Keratinocyte (primary cell): ENCODE measurements at regions not wholly inside any gene's neighbourhood (a gene's known extent, or its start where the extent isn't known, plus 50 kb on each side); places are given as distances from the start of the nearest gene placed in this dataset.

Experiments used
- DNase-seq: peaks from one replicate; pipeline ENCODE4 v3.0.0-alpha.2; 2011; ENCODE audit warnings: low read depth, missing footprints, low spot score
- FAIRE-seq: peaks from 2 replicates; lab custom pipeline; 2011; peaks lifted over from hg19 to GRCh38; lab: Jason Lieb, UNC
- H2AFZ ChIP-seq: 2 replicates; pipeline ENCODE4 v1.6.0; 2012; ENCODE audit warnings: low read length, control low read depth, inconsistent platforms; ENCODE audit not compliant: control insufficient read depth
- H3K27ac ChIP-seq: 2 replicates; pipeline ENCODE4 v1.5.1; 2011; ENCODE audit warnings: low read length; ENCODE audit not compliant: control insufficient read depth, insufficient read depth
- H3K27me3 ChIP-seq: 3 replicates; pipeline ENCODE4 v1.6.0; 2011; ENCODE audit warnings: low read length; ENCODE audit not compliant: control insufficient read depth, insufficient read depth; ENCODE audit errors: extremely low read depth
- H3K36me3 ChIP-seq, 2 experiments: 2 replicates in 1 of 2; 3 replicates in 1 of 2; pipeline ENCODE4 v1.5.1; 2011; ENCODE audit warnings: low read length in 2 of 2, mild to moderate bottlenecking in 1 of 2; ENCODE audit not compliant: control insufficient read depth in 2 of 2, insufficient read depth in 2 of 2; ENCODE audit errors: extremely low read depth in 1 of 2
- H3K4me1 ChIP-seq: 3 replicates; pipeline ENCODE4 v1.5.1; 2011; ENCODE audit warnings: low read length; ENCODE audit not compliant: control insufficient read depth, insufficient read depth; ENCODE audit errors: extremely low read depth
- H3K4me2 ChIP-seq: 3 replicates; pipeline ENCODE4 v1.6.0; 2011; ENCODE audit warnings: low read depth, low read length; ENCODE audit not compliant: control insufficient read depth, insufficient read depth; ENCODE audit errors: extremely low read depth
- H3K4me3 ChIP-seq, 3 experiments: fragments of 200-600 bp in 1 of 3; sonication (generic) in 1 of 3; 2 replicates in 2 of 3; 3 replicates in 1 of 3; pipeline ENCODE4 v1.5.1; 2011 to 2016; ENCODE audit warnings: low read length in 3 of 3, mild to moderate bottlenecking in 3 of 3, control low read depth in 2 of 3, inconsistent platforms in 1 of 3, low read depth in 1 of 3, mixed read lengths in 1 of 3, mixed run types in 1 of 3, moderate library complexity in 1 of 3; ENCODE audit not compliant: control insufficient read depth in 2 of 3, insufficient read depth in 2 of 3; ENCODE audit errors: extremely low read depth in 1 of 3
- H3K79me2 ChIP-seq: 2 replicates; pipeline ENCODE4 v1.6.0; 2012; ENCODE audit warnings: low read length; ENCODE audit not compliant: control insufficient read depth, insufficient read depth
- H3K9ac ChIP-seq: 3 replicates; pipeline ENCODE4 v1.6.0; 2011; ENCODE audit warnings: low read length; ENCODE audit not compliant: control insufficient read depth, insufficient read depth; ENCODE audit errors: extremely low read depth
- H3K9me1 ChIP-seq: 3 replicates; pipeline ENCODE4 v1.6.0; 2011; ENCODE audit warnings: low read length; ENCODE audit not compliant: control insufficient read depth, insufficient read depth; ENCODE audit errors: extremely low read depth
- H3K9me3 ChIP-seq: 2 replicates; pipeline ENCODE4 v1.5.1; 2012; ENCODE audit warnings: low read depth, low read length; ENCODE audit not compliant: control insufficient read depth
- H4K20me1 ChIP-seq: 3 replicates; pipeline ENCODE4 v1.6.0; 2011; ENCODE audit warnings: low read length; ENCODE audit not compliant: control insufficient read depth, insufficient read depth; ENCODE audit errors: extremely low read depth
- CTCF ChIP-seq, 3 experiments: IDR thresholded peaks in 1 of 3; conservative IDR thresholded peaks in 1 of 3; optimal IDR thresholded peaks in 1 of 3; 2 replicates in 2 of 3; 3 replicates in 1 of 3; pipeline versions ENCODE3 to v1.5.1; 2011; ENCODE audit warnings: low read length in 3 of 3, mild to moderate bottlenecking in 3 of 3, moderate library complexity in 2 of 3, control low read depth in 1 of 3, inconsistent platforms in 1 of 3; ENCODE audit not compliant: insufficient read depth in 2 of 3; ENCODE audit errors: extremely low read depth in 1 of 3
- EZH2 ChIP-seq: IDR thresholded peaks from one replicate; pipeline ENCODE4 v1.6.1; 2012; ENCODE audit warnings: inconsistent platforms, mild to moderate bottlenecking, low read length, moderate library complexity
- dilution Hi-C: fragments of 300-500 bp; cut with MboI; formaldehyde crosslinking; loops from one replicate; pipeline ENCODE4 v1.7.0; 2020; ENCODE audit warnings: low sequenced_read_pairs; ENCODE audit not compliant: extremely low pct_ligation_motif_present

- Histone ChIP-seq H3K9me3 (no peaks in the 10 kb centered on the region), H3K27ac (no peak overlapping the region), H3K27me3 (no peaks in the 10 kb centered on the region), H3K36me3 (no peaks in the 10 kb centered on the region), H3K9ac (no peak overlapping the region), H4K20me1 (no peaks in the 10 kb centered on the region), H3K4me2 (no peak overlapping the region), H3K4me3 (no peak overlapping the region), H3K4me1 (no peaks in the 10 kb centered on the region), H3K79me2 (no peaks in the 10 kb centered on the region), H3K9me1 (no peaks in the 10 kb centered on the region), H2AFZ (no peak overlapping the region)
- TF ChIP-seq CTCF (optimal IDR thresholded peaks at IDR 0.05 in 1 of 3, IDR thresholded peaks at IDR 0.05 in 1 of 3, conservative IDR thresholded peaks at IDR 0.05 in 1 of 3; ENCODE audit: extremely low read depth in 1 of 3, insufficient read depth in 2 of 3, low read length in 3 of 3) (no peak), EZH2 (no peak)
- no peak for FAIRE-seq
- dilution Hi-C loops: no loop called here
- DNase-seq: no peak
Measured at GRCh38 chr11:87866951-87867350, 308.3 kb downstream of the RAB38 start.

GRCh38 chr11:87861030-87861429 is 314.2 kb downstream of the RAB38 start:
- Histone ChIP-seq H3K36me3 (no peaks in the 10 kb centered on the region), H3K9me3 (no peaks in the 10 kb centered on the region), H3K4me2 (no peak overlapping the region), H3K9me1 (no peaks in the 10 kb centered on the region), H3K9ac (no peak overlapping the region), H3K4me3 (no peak overlapping the region), H3K4me1 (no peaks in the 10 kb centered on the region), H3K79me2 (no peaks in the 10 kb centered on the region), H3K27me3 (no peaks in the 10 kb centered on the region), H2AFZ (no peak overlapping the region), H4K20me1 (no peaks in the 10 kb centered on the region), H3K27ac (no peak overlapping the region)
- dilution Hi-C loops: no loop called here
- FAIRE-seq: no peak
- DNase-seq: no peak
- TF ChIP-seq EZH2 (no peak), CTCF (optimal IDR thresholded peaks at IDR 0.05 in 1 of 3, IDR thresholded peaks at IDR 0.05 in 1 of 3, conservative IDR thresholded peaks at IDR 0.05 in 1 of 3; ENCODE audit: extremely low read depth in 1 of 3, insufficient read depth in 2 of 3, low read length in 3 of 3) (no peak)
